Coronary artery (tissue), 2 donors: ENCODE measurements at regions not wholly inside any gene's neighbourhood (a gene's known extent, or its start where the extent isn't known, plus 50 kb on each side); places are given as distances from the start of the nearest gene placed in this dataset.
A peak's percentile ranks its signal among the peaks of the same experiment; 100 is the strongest.

Experiments used
- DNase-seq: peaks from one replicate; pipeline ENCODE4 v3.0.0-alpha.2; 2017; ENCODE audit warnings: low spot score
- H3K27ac ChIP-seq, 2 donors: fragments of 200-600 bp; sonication (generic); one replicate each; pipeline ENCODE4 v1.5.1; 2016 to 2019
- H3K4me3 ChIP-seq: fragments of 200-600 bp; sonication (generic); 2 replicates; pipeline ENCODE4 v1.5.1; 2016; ENCODE audit warnings: mild to moderate bottlenecking, moderate library complexity
- CTCF ChIP-seq: fragments of 200-600 bp; sonication (generic); IDR thresholded peaks from one replicate; pipeline ENCODE4 v1.5.1; 2019; ENCODE audit warnings: antibody characterized with exemption

- no peak for TF ChIP-seq CTCF
- Histone ChIP-seq H3K27ac (peak overlapping the region in 1 of 2 donors; percentile 62), H3K4me3 (no peak overlapping the region)
- DNase-seq: no peak
Observed at GRCh38 chr18:66728951-66729350, 125.1 kb upstream of the CDH19 start.

DNA sequence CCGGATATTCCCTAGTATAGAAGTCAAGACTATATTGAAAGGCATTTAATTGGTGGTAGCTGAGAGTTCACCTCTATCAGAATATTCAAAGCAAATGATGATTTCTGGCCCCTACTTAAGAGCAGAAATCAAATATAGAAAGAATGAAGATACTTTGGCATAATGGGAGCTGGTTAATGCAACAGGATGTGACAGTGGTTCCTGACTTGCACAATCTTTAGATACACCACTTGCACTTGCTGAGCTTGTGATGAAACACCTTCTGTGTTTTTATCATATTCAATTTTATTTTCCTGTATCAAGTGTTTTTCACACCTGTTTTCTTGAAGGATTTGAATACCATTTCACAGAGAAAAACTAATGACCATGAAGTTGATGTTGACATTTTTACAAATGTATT is 124.1 kb upstream of the CDH19 start:
- TF ChIP-seq CTCF: no peak
- peak overlapping the region in 1 of 2 donors; percentile 17 for H3K27ac ChIP-seq
- DNase-seq: no peak

GRCh38 chr18:66724664-66725356 is 120.9 kb upstream of the CDH19 start:
- Histone ChIP-seq H3K27ac (peak overlapping the region in 1 of 2 donors; percentile 52), H3K4me3 (no peak overlapping the region)
- no peak for DNase-seq
- no peak for TF ChIP-seq CTCF

More for the DNA sequence above, 124.1 kb upstream of the CDH19 start:
- no peak overlapping the region for H3K4me3 ChIP-seq

GRCh38 chr18:66722671-66723070 is 118.8 kb upstream of the CDH19 start:
- TF ChIP-seq CTCF: no peak
- H3K4me3 ChIP-seq: no peak overlapping the region
- no peak for DNase-seq
- H3K27ac ChIP-seq: no peak overlapping the region

DNA sequence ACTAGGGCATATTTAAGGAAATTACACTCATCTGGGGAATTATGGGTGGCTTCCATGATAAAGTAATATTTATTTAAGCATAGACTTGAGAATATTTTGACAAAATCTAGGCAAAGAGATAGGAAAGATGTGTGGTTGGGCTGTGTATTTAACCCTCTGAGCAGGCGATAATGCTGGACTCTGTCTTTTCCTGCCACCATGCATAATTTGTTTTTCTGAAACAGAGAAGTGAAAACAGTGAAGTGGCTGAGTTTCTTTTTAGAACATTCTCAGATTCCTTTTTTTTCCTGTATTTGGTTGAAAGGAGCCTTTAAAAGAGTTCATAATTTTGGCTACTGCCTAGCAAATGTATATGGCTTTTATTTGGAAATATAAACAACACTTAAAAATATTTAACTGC is 104.8 kb upstream of the CDH19 start:
- Histone ChIP-seq H3K4me3 (no peak overlapping the region), H3K27ac (no peak overlapping the region)
- no peak for DNase-seq
- TF ChIP-seq CTCF: no peak

- TF ChIP-seq CTCF: no peak
- Histone ChIP-seq H3K27ac (no peak overlapping the region), H3K4me3 (no peak overlapping the region)
- DNase-seq: no peak
Observed at GRCh38 chr18:66707473-66707872, 103.6 kb upstream of the CDH19 start.

DNA sequence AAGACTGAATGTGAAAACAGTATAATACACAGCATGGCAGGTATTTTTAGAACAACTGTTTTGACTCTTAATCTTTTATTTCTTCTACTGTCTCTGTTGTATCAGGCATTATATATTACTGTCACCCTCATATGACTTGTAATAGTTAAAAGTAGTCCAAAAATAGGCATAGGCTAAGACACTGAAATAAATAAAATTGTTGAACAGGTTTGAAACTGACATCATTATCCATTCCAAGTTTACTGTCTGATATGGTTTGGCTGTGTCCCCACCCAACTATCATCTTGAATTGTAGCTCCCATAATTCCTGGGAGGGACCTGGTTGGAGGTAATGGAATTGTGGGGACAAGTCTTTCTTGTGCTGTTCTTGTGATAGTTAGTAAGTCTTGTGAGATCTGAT is 91.4 kb upstream of the CDH19 start:
- DNase-seq: no peak
- no peak overlapping the region for H3K27ac ChIP-seq
- H3K4me3 ChIP-seq: no peak overlapping the region
- TF ChIP-seq CTCF: no peak
